ENCODE measurements at regions not wholly inside any gene's neighbourhood (a gene's known extent, or its start where the extent isn't known, plus 50 kb on each side); places are given as distances from the start of the nearest gene placed in this dataset.
A peak's percentile ranks its signal among the peaks of the same experiment; 100 is the strongest.

GRCh38 chr9:86660146-86660943 lies 287.0 kb downstream of the GAS1 start:
- DNase-seq: peak; percentile 88 to 90

DNA sequence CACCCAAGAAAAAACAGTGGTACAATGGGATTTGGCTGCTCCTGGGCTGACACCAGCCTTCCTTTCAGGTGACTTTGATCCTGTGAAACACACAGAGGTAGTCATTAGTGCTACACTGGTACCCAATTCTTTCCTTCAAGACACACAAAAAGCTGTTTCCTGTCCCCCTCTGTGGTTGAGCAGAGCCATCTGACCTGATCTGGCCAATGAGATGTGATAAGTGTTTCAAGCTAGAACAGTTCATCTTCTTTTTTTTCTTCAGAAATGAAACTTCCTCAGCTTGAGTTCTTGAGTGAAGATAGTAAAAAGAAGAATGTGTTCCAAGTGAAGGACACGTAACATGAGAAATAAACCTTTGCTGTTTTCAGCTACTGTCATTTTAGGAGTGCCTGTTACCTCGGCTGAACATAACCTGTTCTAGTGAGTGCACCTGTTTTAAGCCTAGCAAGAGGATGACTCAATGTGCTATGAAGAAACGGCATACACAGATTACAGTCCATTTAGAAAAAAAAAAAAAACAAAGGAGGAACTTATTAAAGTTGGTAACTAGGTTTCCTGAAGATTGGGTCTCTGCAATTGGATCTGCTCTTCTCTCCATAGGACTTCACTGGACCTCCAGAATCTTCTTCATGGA lies 287.8 kb downstream of the GAS1 start:
- peak overlapping the region; percentile 35 for H3K27ac ChIP-seq
- no peak overlapping the region for H3K4me3 ChIP-seq
- H3K4me1 ChIP-seq: peaks cover 27% of the 10 kb centered on the region
- peak in 1 of 2 experiments; percentile 40 for DNase-seq
- H3K27me3 ChIP-seq: no peaks in the 10 kb centered on the region
- H3K36me3 ChIP-seq: no peaks in the 10 kb centered on the region
- H3K9me3 ChIP-seq (replicated peaks): 0 out of 2 replicates have a peak, but pooled peaks cover 3% of the 10 kb centered on the region

More at GRCh38 chr9:86660146-86660943, 287.0 kb downstream of the GAS1 start:
- Histone ChIP-seq H3K4me3 (no peak overlapping the region), H3K4me1 (peaks cover 27% of the 10 kb centered on the region), H3K27me3 (no peaks in the 10 kb centered on the region), H3K36me3 (no peaks in the 10 kb centered on the region), H3K9me3 (replicated peaks) (0 out of 2 replicates have a peak, but pooled peaks cover 3% of the 10 kb centered on the region), H3K27ac (peak overlapping the region; percentile 35)

DNA sequence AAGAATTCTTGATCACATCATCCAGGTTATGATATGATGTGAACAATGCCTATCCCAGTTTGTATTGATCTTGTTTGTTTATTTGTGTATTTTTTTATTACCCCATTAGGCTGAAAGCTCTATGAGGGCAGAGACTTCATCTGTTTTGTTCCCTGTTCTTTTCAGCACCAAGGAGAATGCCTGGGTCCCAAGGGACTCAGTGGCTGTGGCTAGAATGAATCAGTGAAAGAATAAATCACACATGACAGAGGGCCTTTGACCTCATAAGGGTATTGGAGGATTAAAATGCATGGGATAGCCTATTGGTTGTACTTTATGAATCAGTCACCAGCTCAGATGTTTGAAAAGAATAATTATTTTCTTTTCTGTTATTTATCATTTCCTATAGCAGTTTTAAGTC lies 292.2 kb downstream of the GAS1 start:
- H3K4me1 ChIP-seq: peaks cover 13% of the 10 kb centered on the region
- H3K4me3 ChIP-seq: no peak overlapping the region
- H3K27ac ChIP-seq: no peak overlapping the region
- H3K27me3 ChIP-seq: no peaks in the 10 kb centered on the region
- DNase-seq: peak; percentile 38 to 56
- H3K9me3 ChIP-seq (replicated peaks): no peaks in the 10 kb centered on the region; the same call in 1 of the 2 replicates
- no peaks in the 10 kb centered on the region for H3K36me3 ChIP-seq

DNA sequence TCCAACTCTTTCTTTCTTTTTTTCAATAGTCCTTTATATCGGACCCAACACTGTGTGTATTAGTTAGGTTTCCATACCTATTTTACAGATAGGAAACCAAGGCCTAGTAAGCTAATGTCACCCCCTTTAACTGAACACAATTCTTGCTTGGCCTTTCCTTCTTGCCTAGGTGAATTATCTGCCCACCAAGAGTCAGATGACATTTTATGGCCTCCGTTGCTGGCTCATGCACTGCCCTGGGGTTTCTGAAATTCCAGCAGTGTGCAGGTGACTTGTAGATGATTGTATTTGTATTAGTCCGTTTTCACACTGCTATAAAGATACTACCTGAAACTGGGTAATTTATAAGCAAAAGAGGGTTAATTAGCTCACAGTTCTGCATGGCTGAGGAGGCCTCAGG lies 293.8 kb downstream of the GAS1 start:
- no peaks in the 10 kb centered on the region for H3K36me3 ChIP-seq
- DNase-seq: no peak
- H3K27ac ChIP-seq: no peak overlapping the region
- no peaks in the 10 kb centered on the region for H3K27me3 ChIP-seq
- H3K9me3 ChIP-seq (replicated peaks): no peaks in the 10 kb centered on the region; the same call in 1 of the 2 replicates
- no peaks in the 10 kb centered on the region for H3K4me1 ChIP-seq
- no peak overlapping the region for H3K4me3 ChIP-seq

DNA sequence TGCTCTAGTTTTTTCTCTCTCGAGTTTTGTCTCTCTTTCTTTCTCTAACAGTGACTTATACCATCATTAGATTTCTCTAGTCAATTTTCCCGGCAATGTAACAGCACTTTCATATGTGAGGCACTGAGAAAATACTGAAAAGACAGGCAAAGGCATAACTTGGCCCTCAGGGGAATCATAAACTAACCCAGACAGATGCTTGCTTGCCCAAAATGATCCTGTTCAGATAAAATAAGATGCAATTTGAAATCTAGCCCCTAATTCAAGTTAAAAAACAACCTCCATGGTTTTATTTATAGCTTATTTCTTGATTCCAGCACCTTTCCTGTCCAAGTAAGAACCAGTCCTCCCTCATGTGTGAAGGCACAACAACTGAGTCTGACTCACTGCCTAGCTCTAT lies 294.6 kb downstream of the GAS1 start:
- no peaks in the 10 kb centered on the region for H3K27me3 ChIP-seq
- H3K36me3 ChIP-seq: no peaks in the 10 kb centered on the region
- H3K4me1 ChIP-seq: no peaks in the 10 kb centered on the region
- no peaks in the 10 kb centered on the region; the same call in 1 of the 2 replicates for H3K9me3 ChIP-seq (replicated peaks)
- no peak overlapping the region for H3K27ac ChIP-seq
- no peak for DNase-seq
- H3K4me3 ChIP-seq: no peak overlapping the region

DNA sequence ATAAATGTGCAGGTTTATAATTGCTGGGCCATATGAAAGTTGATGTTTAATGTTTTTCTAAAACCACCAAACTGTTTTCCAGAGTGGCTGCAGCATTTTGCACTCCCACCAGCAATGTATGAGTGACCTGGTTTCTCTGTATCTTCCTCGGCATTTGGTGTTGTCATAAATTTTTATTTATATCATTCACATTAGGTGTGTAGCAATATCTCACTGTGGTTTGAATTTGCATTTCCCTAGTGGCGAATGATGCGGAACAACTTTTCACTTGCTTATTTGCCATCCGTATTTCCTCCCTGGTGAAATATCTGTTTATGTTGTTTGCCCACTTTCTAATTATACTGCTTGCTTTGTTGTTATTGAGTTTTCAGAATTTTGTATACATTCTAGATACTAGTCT lies 295.7 kb upstream of the TUT7 start:
- no peaks in the 10 kb centered on the region for H3K36me3 ChIP-seq
- no peak for DNase-seq
- H3K27me3 ChIP-seq: no peaks in the 10 kb centered on the region
- no peaks in the 10 kb centered on the region for H3K4me1 ChIP-seq
- no peak overlapping the region for H3K27ac ChIP-seq
- no peaks in the 10 kb centered on the region; the same call in 1 of the 2 replicates for H3K9me3 ChIP-seq (replicated peaks)
- no peak overlapping the region for H3K4me3 ChIP-seq

- Histone ChIP-seq H3K27ac (no peak overlapping the region), H3K4me1 (no peaks in the 10 kb centered on the region), H3K36me3 (no peaks in the 10 kb centered on the region), H3K27me3 (no peaks in the 10 kb centered on the region), H3K4me3 (no peak overlapping the region), H3K9me3 (replicated peaks) (no peaks in the 10 kb centered on the region; the same call in 1 of the 2 replicates)
- no peak for DNase-seq
Measured at GRCh38 chr9:86648828-86649170, 294.6 kb upstream of the TUT7 start.

- Histone ChIP-seq H3K9me3 (replicated peaks) (no peaks in the 10 kb centered on the region; the same call in 1 of the 2 replicates), H3K4me3 (no peak overlapping the region), H3K36me3 (no peaks in the 10 kb centered on the region), H3K4me1 (peaks cover 2% of the 10 kb centered on the region), H3K27ac (no peak overlapping the region), H3K27me3 (no peaks in the 10 kb centered on the region)
- DNase-seq: no peak
Measured at GRCh38 chr9:86648156-86648827, 294.1 kb upstream of the TUT7 start.

DNA sequence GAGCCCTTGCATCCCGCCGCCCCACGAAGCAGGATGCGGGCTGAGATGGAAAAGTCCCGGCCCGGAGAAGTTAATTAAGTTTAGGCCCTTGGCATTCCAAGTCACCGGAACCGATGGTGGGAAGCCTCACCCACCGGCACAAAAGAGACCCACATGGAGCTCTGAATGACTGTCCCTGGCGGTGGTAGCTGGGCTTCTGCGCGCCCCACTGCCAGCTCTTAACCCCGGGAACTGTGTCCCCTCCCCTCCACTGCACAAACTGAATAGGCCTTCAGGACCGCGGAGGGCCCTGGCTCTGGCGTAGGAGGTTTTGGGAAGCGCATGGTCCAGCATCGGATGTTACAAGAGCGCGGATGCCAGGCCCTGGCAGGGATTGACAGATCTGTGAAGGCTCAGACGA lies 291.1 kb upstream of the TUT7 start:
- Histone ChIP-seq H3K27me3 (no peaks in the 10 kb centered on the region), H3K4me1 (peaks cover 19% of the 10 kb centered on the region)

GRCh38 chr9:86644675-86645034 lies 290.4 kb upstream of the TUT7 start:
- Histone ChIP-seq H3K27me3 (no peaks in the 10 kb centered on the region), H3K4me1 (peaks cover 23% of the 10 kb centered on the region), H3K36me3 (no peaks in the 10 kb centered on the region), H3K27ac (no peak overlapping the region), H3K9me3 (replicated peaks) (no peaks in the 10 kb centered on the region), H3K4me3 (no peak overlapping the region)
- DNase-seq: no peak

More for the DNA sequence above, 291.1 kb upstream of the TUT7 start:
- Histone ChIP-seq H3K4me3 (no peak overlapping the region), H3K9me3 (replicated peaks) (no peaks in the 10 kb centered on the region), H3K27ac (no peak overlapping the region), H3K36me3 (no peaks in the 10 kb centered on the region)
- DNase-seq: no peak

- Histone ChIP-seq H3K4me3 (no peak overlapping the region), H3K27ac (no peak overlapping the region), H3K9me3 (replicated peaks) (no peaks in the 10 kb centered on the region), H3K27me3 (no peaks in the 10 kb centered on the region), H3K36me3 (no peaks in the 10 kb centered on the region), H3K4me1 (peaks cover 23% of the 10 kb centered on the region)
- no peak for DNase-seq
Measured at GRCh38 chr9:86643946-86644674, 289.9 kb upstream of the TUT7 start.

- peak; percentile 78 to 95 for DNase-seq
- Histone ChIP-seq H3K9me3 (replicated peaks) (no peaks in the 10 kb centered on the region), H3K4me1 (peaks cover 23% of the 10 kb centered on the region), H3K4me3 (no peak overlapping the region), H3K27me3 (no peaks in the 10 kb centered on the region), H3K27ac (peak overlapping the region; percentile 59), H3K36me3 (no peaks in the 10 kb centered on the region)
Measured at GRCh38 chr9:86642721-86643120, 288.5 kb upstream of the TUT7 start.

DNA sequence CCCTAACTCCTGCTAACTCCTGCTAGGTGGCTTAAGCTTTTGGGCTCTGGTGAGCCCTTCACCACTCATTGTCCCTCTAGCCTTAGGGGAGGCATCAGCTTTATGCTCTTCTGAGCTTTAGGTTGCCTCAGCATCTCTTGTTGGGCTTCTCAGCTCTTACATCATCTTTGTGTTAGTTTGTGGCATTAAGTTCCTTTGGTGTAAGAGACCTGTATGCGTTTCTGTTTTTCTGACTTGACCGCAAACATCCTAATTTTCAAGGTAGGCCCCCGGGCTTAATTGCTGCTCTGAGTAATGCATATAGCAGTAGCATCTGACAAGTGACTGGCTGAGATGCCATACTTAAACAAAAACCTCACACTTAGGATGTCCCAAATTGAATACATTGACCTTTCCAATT lies 287.8 kb upstream of the TUT7 start:
- Histone ChIP-seq H3K27me3 (no peaks in the 10 kb centered on the region), H3K9me3 (replicated peaks) (no peaks in the 10 kb centered on the region), H3K4me3 (no peak overlapping the region), H3K27ac (peak overlapping the region; percentile 59), H3K36me3 (no peaks in the 10 kb centered on the region), H3K4me1 (peaks cover 23% of the 10 kb centered on the region)
- DNase-seq: no peak

GRCh38 chr9:86639899-86640379 lies 285.7 kb upstream of the TUT7 start:
- Histone ChIP-seq H3K4me1 (peaks cover 23% of the 10 kb centered on the region), H3K4me3 (no peak overlapping the region), H3K27ac (no peak overlapping the region), H3K27me3 (no peaks in the 10 kb centered on the region), H3K36me3 (no peaks in the 10 kb centered on the region; the same call in 1 of the 2 replicates), H3K9me3 (replicated peaks) (peaks cover 2% of the 10 kb centered on the region; the same call in 1 of the 2 replicates)
- DNase-seq: no peak
